ENCODE measurements at regions not wholly inside any gene's neighbourhood (a gene's known extent, or its start where the extent isn't known, plus 50 kb on each side); places are given as distances from the start of the nearest gene placed in this dataset.
A peak's percentile ranks its signal among the peaks of the same experiment; 100 is the strongest.

GRCh38 chr16:85307552-85308364 is 195.5 kb upstream of the CIBAR2 start (continued):
- TF ChIP-seq ZSCAN5A (CRISPR knock-in tag; IDR thresholded peaks at IDR 0.05; ENCODE audit: borderline replicate concordance) (peak; percentile 96), ZSCAN12 (CRISPR knock-in tag; IDR thresholded peaks at IDR 0.05) (no peak), ZNF737 (CRISPR knock-in tag; IDR thresholded peaks at IDR 0.05; ENCODE audit: borderline replicate concordance) (no peak; the same call in 1 of the 2 replicates), ADNP (CRISPR knock-in tag; IDR thresholded peaks at IDR 0.05) (no peak), ZNF576 (CRISPR knock-in tag; IDR thresholded peaks at IDR 0.05) (peak; percentile 67; the same call in 1 of the 2 replicates), ELF3 (CRISPR knock-in tag; IDR thresholded peaks at IDR 0.05) (peak; percentile 67), ZNF660 (CRISPR knock-in tag; IDR thresholded peaks at IDR 0.05; ENCODE audit: borderline replicate concordance, low read depth) (no peak), SRY (CRISPR knock-in tag; IDR thresholded peaks at IDR 0.05) (peak; percentile 92), ZNF142 (CRISPR knock-in tag; IDR thresholded peaks at IDR 0.05) (peak; percentile 89), ZNF546 (CRISPR knock-in tag; conservative IDR thresholded peaks at IDR 0.05) (peak; percentile 69; the same call in 1 of the 2 replicates), HIVEP1 (CRISPR knock-in tag; IDR thresholded peaks at IDR 0.05) (peak; percentile 98), AKNA (CRISPR knock-in tag; IDR thresholded peaks at IDR 0.05; ENCODE audit: borderline replicate concordance) (no peak), ZNF709 (CRISPR knock-in tag; IDR thresholded peaks at IDR 0.05) (peak; percentile 94; the same call in 1 of the 2 replicates), ZNF589 (CRISPR knock-in tag; conservative IDR thresholded peaks at IDR 0.05) (peak; percentile 94), ZNF350 (CRISPR knock-in tag; IDR thresholded peaks at IDR 0.05; ENCODE audit: borderline replicate concordance, low read depth) (peak; percentile 98), HMG20B (CRISPR knock-in tag; conservative IDR thresholded peaks at IDR 0.05) (peak; percentile 100)
